GM10266 (cell line): ENCODE measurements at regions not wholly inside any gene's neighbourhood (a gene's known extent, or its start where the extent isn't known, plus 50 kb on each side); places are given as distances from the start of the nearest gene placed in this dataset.

Source experiments
- DNase-seq: peaks from one replicate; pipeline ENCODE4 v3.0.0; 2012; ENCODE audit errors: extremely low spot score
- CTCF ChIP-seq: IDR thresholded peaks from 2 replicates; pipeline ENCODE4 v1.5.1; 2012; ENCODE audit warnings: mild to moderate bottlenecking, low read depth; ENCODE audit not compliant: control insufficient read depth, insufficient read depth; ENCODE audit errors: missing control alignments

DNA sequence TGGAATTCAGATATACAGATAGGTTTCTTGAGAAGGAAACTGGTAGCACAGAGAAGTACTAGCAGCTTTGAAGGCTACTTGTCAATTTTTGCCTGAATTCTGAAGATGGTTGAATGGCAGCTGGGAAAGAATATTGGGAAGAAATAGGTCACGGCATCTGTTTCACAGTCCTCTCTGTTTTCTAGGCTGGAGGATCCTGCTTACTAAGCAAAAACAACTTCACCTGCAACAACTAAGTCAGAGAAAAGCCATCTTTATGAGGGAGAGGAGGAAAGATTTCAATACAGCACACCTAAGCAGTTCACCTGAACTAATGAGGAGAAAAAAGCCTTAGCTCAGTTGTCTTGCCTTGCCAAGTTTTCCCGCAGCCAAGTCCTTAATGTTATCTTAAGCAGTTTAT is 975.5 kb upstream of the EPHA7 start:
- DNase-seq, result no peak
- no peak for TF ChIP-seq CTCF

GRCh38 chr6:94389218-94389617 is 969.9 kb upstream of the EPHA7 start:
- no peak for DNase-seq

GRCh38 chr6:94377835-94378234 is 958.5 kb upstream of the EPHA7 start:
- DNase-seq, result no peak
- no peak for TF ChIP-seq CTCF

More at GRCh38 chr6:94389218-94389617, 969.9 kb upstream of the EPHA7 start:
- TF ChIP-seq CTCF, result no peak

DNA sequence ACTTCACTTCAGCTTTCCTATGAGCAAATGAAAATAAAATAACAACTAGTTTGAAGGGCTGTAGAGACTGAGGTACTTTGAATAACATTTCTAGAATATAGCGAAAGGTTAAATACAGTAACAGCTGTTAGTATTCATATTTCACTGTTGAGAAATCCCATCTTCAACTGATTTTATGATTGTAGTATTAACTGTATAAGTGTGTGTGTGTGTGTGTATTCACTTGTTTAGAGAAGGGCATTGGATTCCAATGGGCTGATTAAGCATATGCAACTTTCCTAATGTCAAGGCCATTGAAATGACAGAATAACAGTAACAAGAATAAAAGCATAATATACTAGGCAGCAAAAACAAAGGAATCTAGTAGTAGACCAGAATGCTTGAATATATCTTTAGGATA is 957.5 kb upstream of the EPHA7 start:
- DNase-seq, result no peak
- TF ChIP-seq CTCF, result no peak

- DNase-seq, result no peak
- no peak for TF ChIP-seq CTCF
These were observed 952.9 kb upstream of the EPHA7 start for GRCh38 chr6:94372229-94372628.

GRCh38 chr6:94367316-94367715 is 948.0 kb upstream of the EPHA7 start:
- no peak for TF ChIP-seq CTCF
- DNase-seq, result no peak

GRCh38 chr6:94362061-94362864 is 942.9 kb upstream of the EPHA7 start:
- TF ChIP-seq CTCF, result no peak

More at GRCh38 chr6:94362061-94362864, 942.9 kb upstream of the EPHA7 start:
- no peak for DNase-seq
